Lower leg skin (tissue), 3 donors: ENCODE measurements at regions not wholly inside any gene's neighbourhood (a gene's known extent, or its start where the extent isn't known, plus 50 kb on each side); places are given as distances from the start of the nearest gene placed in this dataset.

ENCODE experiments used
- POLR2A ChIP-seq, 2 donors: fragments of 450-650 bp; IDR thresholded peaks; one replicate each; pipeline ENCODE4 v1.6.1; 2016 to 2017; ENCODE audit warnings: antibody characterized with exemption in 2 of 2, mild to moderate bottlenecking in 1 of 2, moderate library complexity in 1 of 2
- TF ChIP-seq, protein P1 (sequence below), 3 donors: fragments of 450-650 bp; IDR thresholded peaks; one replicate each; pipeline ENCODE4 v1.5.1; 2016; ENCODE audit warnings: antibody characterized with exemption in 3 of 3, mild to moderate bottlenecking in 3 of 3, moderate library complexity in 2 of 3

DNA sequence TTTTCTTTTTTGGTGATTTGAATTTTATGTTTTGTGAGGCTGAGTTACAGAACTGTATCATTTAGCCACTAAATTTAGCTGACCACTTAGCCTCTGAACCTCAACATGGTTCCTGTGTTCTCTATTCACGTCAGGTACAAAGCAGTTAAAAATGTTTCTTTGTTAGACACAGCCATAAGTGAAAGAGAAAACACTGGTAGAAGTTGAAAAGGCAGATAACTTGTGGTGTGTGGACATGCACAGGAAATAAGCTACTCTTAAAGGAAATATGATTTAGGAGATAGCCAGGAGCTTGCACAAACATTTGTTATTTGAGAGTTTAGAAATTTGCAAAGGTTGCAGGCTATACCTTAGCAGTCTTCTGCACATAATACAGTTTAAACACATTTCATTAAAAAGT lies 171.0 kb upstream of the RPS6KA3 start:
- TF ChIP-seq, protein P1, sequence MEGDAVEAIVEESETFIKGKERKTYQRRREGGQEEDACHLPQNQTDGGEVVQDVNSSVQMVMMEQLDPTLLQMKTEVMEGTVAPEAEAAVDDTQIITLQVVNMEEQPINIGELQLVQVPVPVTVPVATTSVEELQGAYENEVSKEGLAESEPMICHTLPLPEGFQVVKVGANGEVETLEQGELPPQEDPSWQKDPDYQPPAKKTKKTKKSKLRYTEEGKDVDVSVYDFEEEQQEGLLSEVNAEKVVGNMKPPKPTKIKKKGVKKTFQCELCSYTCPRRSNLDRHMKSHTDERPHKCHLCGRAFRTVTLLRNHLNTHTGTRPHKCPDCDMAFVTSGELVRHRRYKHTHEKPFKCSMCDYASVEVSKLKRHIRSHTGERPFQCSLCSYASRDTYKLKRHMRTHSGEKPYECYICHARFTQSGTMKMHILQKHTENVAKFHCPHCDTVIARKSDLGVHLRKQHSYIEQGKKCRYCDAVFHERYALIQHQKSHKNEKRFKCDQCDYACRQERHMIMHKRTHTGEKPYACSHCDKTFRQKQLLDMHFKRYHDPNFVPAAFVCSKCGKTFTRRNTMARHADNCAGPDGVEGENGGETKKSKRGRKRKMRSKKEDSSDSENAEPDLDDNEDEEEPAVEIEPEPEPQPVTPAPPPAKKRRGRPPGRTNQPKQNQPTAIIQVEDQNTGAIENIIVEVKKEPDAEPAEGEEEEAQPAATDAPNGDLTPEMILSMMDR (IDR thresholded peaks at IDR 0.05): no peak
- no peak for TF ChIP-seq POLR2A (IDR thresholded peaks at IDR 0.05)
